GM12865 (cell line): ENCODE measurements at regions not wholly inside any gene's neighbourhood (a gene's known extent, or its start where the extent isn't known, plus 50 kb on each side); places are given as distances from the start of the nearest gene placed in this dataset.

Experiments
- DNase-seq: peaks from one replicate; pipeline ENCODE4 v3.0.0; 2010; ENCODE audit warnings: low read depth
- H3K4me3 ChIP-seq: 2 replicates; pipeline ENCODE4 v1.5.1; 2011; ENCODE audit warnings: mild to moderate bottlenecking, low read depth, low read length, control low read depth
- CTCF ChIP-seq: IDR thresholded peaks from 2 replicates; pipeline ENCODE4 v1.5.1; 2011; ENCODE audit warnings: low read length, control low read depth, low read depth, inconsistent platforms; ENCODE audit not compliant: insufficient read depth; ENCODE audit errors: missing control alignments

DNA sequence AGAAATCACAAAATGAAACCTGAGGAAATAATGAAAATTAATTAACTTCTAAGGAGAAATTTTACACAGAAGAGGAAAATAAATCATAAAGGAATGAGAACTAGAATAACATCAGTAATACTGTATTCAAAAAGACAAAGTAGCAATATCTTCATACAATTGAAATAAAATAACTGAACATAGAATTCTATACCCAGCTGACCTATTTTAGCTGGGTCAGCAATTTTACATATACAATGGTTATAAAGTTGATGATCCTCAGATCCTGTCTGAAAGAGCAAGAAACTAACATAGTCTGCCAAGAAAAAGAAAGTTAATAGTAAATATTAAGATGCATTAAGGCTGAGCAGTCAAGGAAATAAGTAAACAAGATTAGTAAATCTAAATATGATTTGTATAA lies 93.0 kb upstream of the P3H2 start:
- DNase-seq = no peak
- H3K4me3 ChIP-seq = no peak overlapping the region
- no peak for TF ChIP-seq CTCF

- no peak overlapping the region for H3K4me3 ChIP-seq
- TF ChIP-seq CTCF = no peak
- DNase-seq = peak; percentile 73
Observed at GRCh38 chr3:190210608-190211007, 89.9 kb upstream of the P3H2 start.

DNA sequence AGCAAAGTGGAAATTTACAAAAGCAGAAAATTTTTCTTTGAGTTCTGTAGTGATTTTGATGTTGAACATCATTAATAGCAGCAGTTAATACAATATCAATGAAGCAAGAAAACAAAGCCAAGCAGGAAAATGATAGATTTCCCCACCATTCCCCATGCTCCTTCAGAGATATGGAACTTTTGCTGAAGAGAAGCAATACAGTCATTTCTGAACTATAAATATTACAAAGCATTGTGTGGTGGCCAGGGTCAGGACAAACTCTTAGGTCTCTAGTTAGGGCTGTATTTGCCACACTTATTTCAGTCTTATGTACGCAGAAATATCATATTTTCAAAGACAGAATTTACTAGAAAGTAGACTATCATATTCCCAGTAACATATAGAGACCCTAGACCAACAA lies 88.8 kb upstream of the P3H2 start:
- no peak overlapping the region for H3K4me3 ChIP-seq
- DNase-seq = peak; percentile 59
- TF ChIP-seq CTCF = no peak

DNA sequence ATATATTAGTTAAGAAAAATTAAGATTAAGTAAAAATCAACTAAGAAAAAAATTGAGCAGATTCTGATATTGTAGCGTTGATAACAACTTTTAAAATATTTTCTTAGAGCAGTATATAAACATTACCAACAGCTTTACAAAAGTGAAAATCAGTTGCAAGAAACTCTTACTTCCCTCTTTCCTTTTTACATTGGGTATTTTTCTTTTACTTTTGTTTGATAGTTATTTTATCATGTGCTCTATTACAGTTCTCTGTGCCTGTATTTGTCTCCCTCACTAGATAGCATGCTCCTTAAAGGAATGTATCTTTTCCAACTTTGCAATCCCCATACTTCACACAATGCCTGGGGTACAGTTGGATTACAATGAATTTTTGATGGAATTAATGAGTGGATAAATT lies 87.5 kb upstream of the P3H2 start:
- H3K4me3 ChIP-seq = no peak overlapping the region
- DNase-seq = no peak
- no peak for TF ChIP-seq CTCF

GRCh38 chr3:190205739-190206138 lies 85.0 kb upstream of the P3H2 start:
- no peak overlapping the region for H3K4me3 ChIP-seq
- peak; percentile 73 for DNase-seq
- TF ChIP-seq CTCF = no peak

- no peak overlapping the region for H3K4me3 ChIP-seq
- no peak for TF ChIP-seq CTCF
- DNase-seq = no peak
Observed at GRCh38 chr3:190204200-190204599, 83.5 kb upstream of the P3H2 start.

DNA sequence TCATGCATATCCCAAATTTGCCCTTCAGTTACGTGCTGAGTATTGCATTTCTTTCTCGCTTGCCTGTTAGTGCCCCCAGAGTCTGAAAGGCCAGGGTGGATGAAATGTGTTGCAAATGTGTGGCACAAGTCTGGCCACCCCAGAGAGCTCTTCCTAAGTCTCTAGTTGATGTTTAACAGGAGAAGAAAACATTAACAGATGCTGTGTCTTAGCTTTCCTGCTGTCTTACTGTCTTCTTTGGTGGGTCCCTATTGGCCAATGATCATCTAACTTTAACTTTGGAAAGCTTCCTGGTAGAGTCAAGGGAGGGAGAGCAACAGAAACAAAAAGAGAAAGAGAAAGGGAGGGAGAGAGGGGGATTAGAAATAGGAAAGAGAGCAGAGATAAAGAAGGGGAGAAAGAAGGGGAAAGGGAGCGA lies 76.7 kb upstream of the P3H2 start:
- no peak overlapping the region for H3K4me3 ChIP-seq
- TF ChIP-seq CTCF = no peak
- DNase-seq = no peak
